ENCODE measurements at regions not wholly inside any gene's neighbourhood (a gene's known extent, or its start where the extent isn't known, plus 50 kb on each side); places are given as distances from the start of the nearest gene placed in this dataset.
"Not testable (repeated sequence)": the region's sequence is repeated elsewhere in the genome, so short reads cannot be mapped to it uniquely, and the experiment has no call there.

- DNase-seq = no peak
Observed at GRCh38 chr6:76788155-76788554, 675.1 kb downstream of the HTR1B start.

GRCh38 chr6:76779068-76779467 lies 684.2 kb downstream of the HTR1B start:
- DNase-seq = no peak

GRCh38 chr6:76776876-76777275 lies 686.4 kb downstream of the HTR1B start:
- DNase-seq = no peak

- peak in 2 of 56 donors; percentile 17 to 24 for DNase-seq
Observed at GRCh38 chr6:76774781-76775384, 688.4 kb downstream of the HTR1B start.

GRCh38 chr6:76772951-76773350 lies 690.3 kb downstream of the HTR1B start:
- DNase-seq = no peak

- DNase-seq = peak in 2 of 56 donors; percentile 1 to 15
Observed at GRCh38 chr6:76771059-76771634, 692.1 kb downstream of the HTR1B start.

- no peak for DNase-seq
Observed at GRCh38 chr6:76770281-76770680, 693.0 kb downstream of the HTR1B start.

GRCh38 chr6:76768556-76768955 lies 694.7 kb downstream of the HTR1B start:
- no peak for DNase-seq

- DNase-seq = no peak
Observed at GRCh38 chr6:76764057-76764456, 691.6 kb upstream of the IMPG1 start.

GRCh38 chr6:76752841-76753240 lies 680.4 kb upstream of the IMPG1 start:
- DNase-seq = no peak

GRCh38 chr6:76745388-76745787 lies 672.9 kb upstream of the IMPG1 start:
- DNase-seq = not testable (repeated sequence)

- not testable (repeated sequence) for DNase-seq
Observed at GRCh38 chr6:76744151-76744720, 671.8 kb upstream of the IMPG1 start.

- no peak for DNase-seq
Observed at GRCh38 chr6:76742919-76743318, 670.5 kb upstream of the IMPG1 start.

- no peak for DNase-seq
Observed at GRCh38 chr6:76719449-76719848, 647.0 kb upstream of the IMPG1 start.

- no peak for DNase-seq
Observed at GRCh38 chr6:76708641-76709331, 636.3 kb upstream of the IMPG1 start.

GRCh38 chr6:76707630-76708029 lies 635.2 kb upstream of the IMPG1 start:
- DNase-seq = no peak

- DNase-seq = no peak
Observed at GRCh38 chr6:76706631-76707030, 634.2 kb upstream of the IMPG1 start.

GRCh38 chr6:76706086-76706485 lies 633.6 kb upstream of the IMPG1 start:
- no peak for DNase-seq

GRCh38 chr6:76703786-76704185 lies 631.3 kb upstream of the IMPG1 start:
- DNase-seq = no peak

GRCh38 chr6:76703285-76703684 lies 630.8 kb upstream of the IMPG1 start:
- no peak for DNase-seq

GRCh38 chr6:76702187-76702586 lies 629.7 kb upstream of the IMPG1 start:
- DNase-seq = no peak

- no peak for DNase-seq
Observed at GRCh38 chr6:76701610-76702009, 629.1 kb upstream of the IMPG1 start.

- DNase-seq = no peak
Observed at GRCh38 chr6:76697585-76697984, 625.1 kb upstream of the IMPG1 start.

Measured in nucleus accumbens (tissue), 56 donors.